SK-N-SH (cell line): ENCODE measurements at regions not wholly inside any gene's neighbourhood (a gene's known extent, or its start where the extent isn't known, plus 50 kb on each side); places are given as distances from the start of the nearest gene placed in this dataset.

Source experiments
- CTCF ChIA-PET: fragments of 300-600, 350-600 bp; formaldehyde crosslinking; extraction: SDS; loops from one replicate; lab custom pipeline; 2021; lab: Yijun Ruan, JAX
- POLR2A ChIA-PET: fragments of 350-600 bp; sonication (Branson Sonifier 250); formaldehyde crosslinking; extraction: SDS; loops from one replicate; lab custom pipeline; 2020; ENCODE audit warnings: antibody characterized with exemption, inconsistent platforms; lab: Yijun Ruan, JAX
- DNase-seq: peaks from one replicate; pipeline ENCODE4 v3.0.0; 2012
- H2AFZ ChIP-seq: fragments of 200-600 bp; sonication (generic); 2 replicates; pipeline ENCODE4 v1.8.1; 2016; ENCODE audit warnings: antibody characterized with exemption, mild to moderate bottlenecking, low read depth
- H3F3A ChIP-seq: fragments of 200-600 bp; sonication (generic); replicated peaks from 2 replicates; pipeline ENCODE3; 2016; ENCODE audit warnings: antibody characterized with exemption, mild to moderate bottlenecking; ENCODE audit not compliant: insufficient read depth
- H3K27ac ChIP-seq, 2 experiments: fragments of 200-500 bp in 1 of 2; fragments of 200-600 bp in 1 of 2; sonication (Bioruptor generic) in 1 of 2; sonication (generic), shearing (Covaris generic) in 1 of 2; 2 replicates each; pipeline versions ENCODE4 v1.5.1 to v1.6.1; 2014 to 2016; ENCODE audit warnings: low read depth in 2 of 2, inconsistent platforms in 1 of 2, low read length in 1 of 2, mild to moderate bottlenecking in 1 of 2, mixed read lengths in 1 of 2
- H3K27me3 ChIP-seq: fragments of 200-600 bp; sonication (generic), shearing (Covaris generic); 2 replicates; pipeline ENCODE4 v1.6.1; 2016; ENCODE audit warnings: mixed run types; ENCODE audit not compliant: insufficient read depth
- H3K36me3 ChIP-seq, 2 experiments: fragments of 200-500 bp in 1 of 2; fragments of 200-600 bp in 1 of 2; sonication (Bioruptor generic) in 1 of 2; sonication (generic) in 1 of 2; replicated peaks in 1 of 2; 2 replicates each; pipeline versions ENCODE3 to v1.5.1; 2014 to 2016; ENCODE audit warnings: low read length in 1 of 2, mild to moderate bottlenecking in 1 of 2; ENCODE audit not compliant: insufficient read depth in 2 of 2, control insufficient read depth in 1 of 2
- H3K4me1 ChIP-seq, 2 experiments: fragments of 200-500 bp in 1 of 2; fragments of 200-600 bp in 1 of 2; sonication (Bioruptor generic) in 1 of 2; sonication (generic), shearing (Covaris generic) in 1 of 2; 2 replicates each; pipeline versions ENCODE4 v1.5.1 to v1.6.1; 2014 to 2016; ENCODE audit warnings: low read depth in 1 of 2, low read length in 1 of 2, mixed run types in 1 of 2; ENCODE audit not compliant: insufficient read depth in 2 of 2, control insufficient read depth in 1 of 2
- H3K4me2 ChIP-seq: fragments of 200-600 bp; sonication (generic), shearing (Covaris generic); 2 replicates; pipeline ENCODE4 v1.6.1; 2017; ENCODE audit warnings: mixed run types
- H3K4me3 ChIP-seq, 2 experiments: fragments of 200-500 bp in 1 of 2; fragments of 200-600 bp in 1 of 2; sonication (Bioruptor generic) in 1 of 2; sonication (generic), shearing (Covaris generic) in 1 of 2; 2 replicates each; pipeline versions ENCODE4 v1.5.1 to v1.8.1; 2014 to 2016; ENCODE audit warnings: low read depth in 2 of 2, inconsistent platforms in 1 of 2, low read length in 1 of 2, mild to moderate bottlenecking in 1 of 2, mixed read lengths in 1 of 2, moderate library complexity in 1 of 2
- H3K79me2 ChIP-seq: fragments of 200-600 bp; sonication (generic); 2 replicates; pipeline ENCODE4 v1.8.1; 2017; ENCODE audit warnings: mild to moderate bottlenecking; ENCODE audit not compliant: insufficient read depth
- H3K9ac ChIP-seq: fragments of 200-600 bp; sonication (generic); 2 replicates; pipeline ENCODE4 v1.6.1; 2017; ENCODE audit warnings: mixed run types
- H3K9me2 ChIP-seq: fragments of 200-600 bp; sonication (generic); 2 replicates; pipeline ENCODE4 v1.6.1; 2017; ENCODE audit warnings: mixed run types
- H3K9me3 ChIP-seq: fragments of 200-600 bp; sonication (generic); 2 replicates; pipeline ENCODE4 v1.6.1; 2017; ENCODE audit warnings: mixed run types, mild to moderate bottlenecking, moderate library complexity
- H4K20me1 ChIP-seq: fragments of 200-600 bp; sonication (generic); 2 replicates; pipeline ENCODE4 v1.6.1; 2017; ENCODE audit warnings: mild to moderate bottlenecking, mixed run types; ENCODE audit not compliant: insufficient read depth
- CHD2 ChIP-seq: fragments of 150-350 bp; IDR thresholded peaks from 2 replicates; pipeline ENCODE4 v1.6.1; 2018; ENCODE audit warnings: low read length; ENCODE audit not compliant: partially characterized antibody
- EP300 ChIP-seq, 2 experiments: IDR thresholded peaks; 2 replicates each; pipeline versions ENCODE4 v1.4.0 to v1.6.1; 2012; ENCODE audit warnings: borderline replicate concordance in 1 of 2, low read depth in 1 of 2, low read length in 1 of 2
- FOXJ3 ChIP-seq: sonication (generic); formaldehyde crosslinking; IDR thresholded peaks from 2 replicates; pipeline ENCODE4 v1.5.1; 2020; ENCODE audit warnings: mild to moderate bottlenecking, missing genetic modification reagents
- FOXM1 ChIP-seq: IDR thresholded peaks from 2 replicates; pipeline ENCODE4 v1.4.0; 2012; ENCODE audit warnings: low read depth, mild to moderate bottlenecking
- MEF2A ChIP-seq: IDR thresholded peaks from 2 replicates; pipeline ENCODE4 v1.4.0; 2012; ENCODE audit warnings: low read depth, borderline replicate concordance
- NRF1 ChIP-seq: IDR thresholded peaks from 2 replicates; pipeline ENCODE4 v1.6.1; 2012; ENCODE audit warnings: low read depth, mild to moderate bottlenecking, low read length
- RAD21 ChIP-seq: IDR thresholded peaks from 2 replicates; pipeline ENCODE4 v1.6.1; 2012; ENCODE audit warnings: mild to moderate bottlenecking, low read length
- SIN3A ChIP-seq: IDR thresholded peaks from 2 replicates; pipeline ENCODE4 v1.6.1; 2012; ENCODE audit warnings: low read depth, mild to moderate bottlenecking, low read length, moderate library complexity, borderline replicate concordance
- TCF12 ChIP-seq: IDR thresholded peaks from 2 replicates; pipeline ENCODE4 v1.4.0; 2012
- WGBS: methylation state at CpG from one replicate; pipeline ENCODE4 v1.1.6; 2017; ENCODE audit warnings: low lambda C conversion rate; 5-methylcytosine and 5-hydroxymethylcytosine counted together
- TF ChIP-seq, protein P1 (sequence below): IDR thresholded peaks from 2 replicates; pipeline ENCODE4; 2012
- TF ChIP-seq, protein P2 (sequence below): fragments of 150-350 bp; IDR thresholded peaks from 2 replicates; pipeline ENCODE4 v1.6.1; 2017; ENCODE audit warnings: antibody characterized with exemption, low read length, low read depth, borderline replicate concordance

DNA sequence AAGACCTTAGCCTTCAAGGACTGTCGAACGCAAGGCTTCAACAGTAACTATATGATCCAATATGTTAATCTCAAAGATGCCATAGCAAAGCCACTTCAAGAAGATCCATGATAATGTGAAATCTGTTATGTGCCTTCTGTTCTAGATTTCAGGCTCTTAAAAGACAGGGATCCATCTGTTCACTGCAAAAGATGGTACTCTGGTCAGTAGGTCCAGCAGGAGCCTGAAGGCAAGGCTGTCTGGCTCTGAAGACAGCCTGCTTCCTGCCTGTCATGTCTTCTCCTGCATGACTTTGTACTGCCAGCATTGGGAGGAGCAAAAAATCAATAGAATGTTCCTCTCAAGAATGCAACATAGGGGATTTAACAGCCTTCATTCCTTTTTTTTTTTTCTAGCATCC is 270.8 kb upstream of the PARD3B start:
- WGBS: 89% methylated on average over 2 of the region's 2 CpGs
- Histone ChIP-seq H3K9ac (no peak overlapping the region), H3F3A (no peaks in the 10 kb centered on the region), H3K9me3 (no peaks in the 10 kb centered on the region), H3K9me2 (no peaks in the 10 kb centered on the region), H3K27me3 (no peaks in the 10 kb centered on the region), H3K36me3 (no peaks in the 10 kb centered on the region), H3K4me1 (peaks cover 0 to 8% of the 10 kb centered on the region in 2 experiments; a peak in 3 of 4 replicates), H3K79me2 (no peaks in the 10 kb centered on the region), H3K27ac (peak overlapping the region in 1 of 2 experiments; percentile 51; a peak in 2 of 4 replicates), H3K4me2 (no peak overlapping the region), H4K20me1 (no peaks in the 10 kb centered on the region), H3K4me3 (no peak overlapping the region), H2AFZ (no peak overlapping the region)
- no peak for DNase-seq
- ChIA-PET CTCF (interaction anchor here (0.8 kb wide), 1 partner anchor 14 kb away, joined by 3 read pairs; no protein-coding TSS in a partner anchor), POLR2A (no interaction called here)
- TF ChIP-seq, protein P1, sequence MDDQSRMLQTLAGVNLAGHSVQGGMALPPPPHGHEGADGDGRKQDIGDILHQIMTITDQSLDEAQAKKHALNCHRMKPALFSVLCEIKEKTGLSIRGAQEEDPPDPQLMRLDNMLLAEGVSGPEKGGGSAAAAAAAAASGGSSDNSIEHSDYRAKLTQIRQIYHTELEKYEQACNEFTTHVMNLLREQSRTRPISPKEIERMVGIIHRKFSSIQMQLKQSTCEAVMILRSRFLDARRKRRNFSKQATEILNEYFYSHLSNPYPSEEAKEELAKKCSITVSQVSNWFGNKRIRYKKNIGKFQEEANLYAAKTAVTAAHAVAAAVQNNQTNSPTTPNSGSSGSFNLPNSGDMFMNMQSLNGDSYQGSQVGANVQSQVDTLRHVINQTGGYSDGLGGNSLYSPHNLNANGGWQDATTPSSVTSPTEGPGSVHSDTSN: no peak
- TF ChIP-seq, protein P2, sequence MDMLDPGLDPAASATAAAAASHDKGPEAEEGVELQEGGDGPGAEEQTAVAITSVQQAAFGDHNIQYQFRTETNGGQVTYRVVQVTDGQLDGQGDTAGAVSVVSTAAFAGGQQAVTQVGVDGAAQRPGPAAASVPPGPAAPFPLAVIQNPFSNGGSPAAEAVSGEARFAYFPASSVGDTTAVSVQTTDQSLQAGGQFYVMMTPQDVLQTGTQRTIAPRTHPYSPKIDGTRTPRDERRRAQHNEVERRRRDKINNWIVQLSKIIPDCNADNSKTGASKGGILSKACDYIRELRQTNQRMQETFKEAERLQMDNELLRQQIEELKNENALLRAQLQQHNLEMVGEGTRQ: no peak
- TF ChIP-seq FOXM1 (no peak), NRF1 (no peak)

- Histone ChIP-seq H3K9me3 (no peaks in the 10 kb centered on the region), H4K20me1 (no peaks in the 10 kb centered on the region), H3K27ac (no peak overlapping the region), H3F3A (no peaks in the 10 kb centered on the region), H3K27me3 (no peaks in the 10 kb centered on the region), H3K9me2 (no peaks in the 10 kb centered on the region), H3K4me2 (no peak overlapping the region), H3K4me3 (no peak overlapping the region), H3K36me3 (no peaks in the 10 kb centered on the region), H2AFZ (no peak overlapping the region), H3K9ac (no peak overlapping the region), H3K4me1 (peaks cover 0 to 8% of the 10 kb centered on the region in 2 experiments; a peak in 3 of 4 replicates), H3K79me2 (no peaks in the 10 kb centered on the region)
- 16% methylated on average over 2 of the region's 2 CpGs for WGBS
- DNase-seq: no peak
- ChIA-PET POLR2A (no interaction called here), CTCF (no interaction called here)
- TF ChIP-seq TCF12: no peak
- TF ChIP-seq CHD2: no peak
- no peak for TF ChIP-seq RAD21
- TF ChIP-seq EP300 (IDR thresholded peaks at IDR 0.05; ENCODE audit: borderline replicate concordance in 1 of 2, low read depth in 1 of 2, low read length in 1 of 2): no peak
- TF ChIP-seq FOXJ3 (CRISPR knock-in tag): no peak
Measured at GRCh38 chr2:204274991-204275390, 270.3 kb upstream of the PARD3B start.

DNA sequence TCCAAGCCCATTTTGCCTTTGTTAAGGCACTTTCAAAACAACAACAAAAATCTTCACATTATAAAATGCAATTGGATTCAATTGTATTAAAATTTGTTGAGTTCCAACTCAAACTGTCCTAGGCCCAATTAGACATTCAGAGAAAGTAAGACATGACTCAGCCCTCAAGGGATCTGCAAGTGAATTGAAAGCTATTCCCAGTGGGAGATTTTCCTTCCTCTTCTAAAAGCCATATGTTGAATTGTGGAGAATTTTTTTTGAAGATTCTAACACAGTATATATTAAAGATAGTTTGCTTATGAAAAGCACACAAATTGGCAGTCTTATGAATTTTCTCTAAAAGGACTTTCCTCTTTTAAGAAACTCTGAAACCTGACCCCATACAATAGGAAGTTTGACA is 268.0 kb upstream of the PARD3B start:
- Histone ChIP-seq H3K36me3 (no peaks in the 10 kb centered on the region), H3K4me3 (no peak overlapping the region), H3K4me1 (peaks cover 0 to 8% of the 10 kb centered on the region in 2 experiments; a peak in 3 of 4 replicates), H3K9me3 (no peaks in the 10 kb centered on the region), H3K27ac (no peak overlapping the region), H3K79me2 (no peaks in the 10 kb centered on the region), H3F3A (no peaks in the 10 kb centered on the region), H4K20me1 (no peaks in the 10 kb centered on the region), H3K9ac (no peak overlapping the region), H3K4me2 (no peak overlapping the region), H3K9me2 (no peaks in the 10 kb centered on the region), H2AFZ (no peak overlapping the region), H3K27me3 (no peaks in the 10 kb centered on the region)
- TF ChIP-seq, protein P2: no peak
- TF ChIP-seq MEF2A: no peak
- no peak for TF ChIP-seq TCF12
- no peak for TF ChIP-seq SIN3A
- CTCF ChIA-PET: interaction anchor here (1.3 to 1.4 kb wide), 2 partner anchors 27 to 1399 kb away, joined by 3 read pairs; no protein-coding TSS in a partner anchor
- no peak for DNase-seq
- POLR2A ChIA-PET: no interaction called here
